RCC 7860 (cell line): ENCODE measurements at regions not wholly inside any gene's neighbourhood (a gene's known extent, or its start where the extent isn't known, plus 50 kb on each side); places are given as distances from the start of the nearest gene placed in this dataset.
"Not testable (repeated sequence)": the region's sequence is repeated elsewhere in the genome, so short reads cannot be mapped to it uniquely, and the experiment has no call there.

Source experiments
- DNase-seq: peaks from one replicate; pipeline ENCODE4 v3.0.0-alpha.2; 2015; ENCODE audit warnings: low spot score
- FAIRE-seq: peaks from 2 replicates; lab custom pipeline; 2012; peaks lifted over from hg19 to GRCh38; lab: Jason Lieb, UNC

DNA sequence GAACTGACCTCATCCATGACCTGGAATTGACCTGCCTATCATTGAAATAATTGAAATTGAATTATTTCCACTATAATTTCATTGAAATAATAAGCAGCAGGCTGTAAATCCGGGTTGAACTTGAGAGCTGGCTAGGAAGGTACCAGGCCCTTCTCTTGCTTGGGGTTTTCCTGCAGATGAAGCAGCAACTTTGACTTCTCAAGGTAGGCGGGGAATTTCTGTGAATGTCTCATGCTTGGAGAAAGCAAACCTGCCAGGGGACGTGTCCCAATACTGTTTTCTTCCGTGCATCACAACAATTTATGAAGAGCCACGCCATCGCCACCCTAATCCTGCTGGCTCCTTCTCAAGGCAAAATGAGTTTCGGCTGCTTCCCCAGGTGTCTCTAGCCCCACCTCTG is 97.5 kb upstream of the XYLT1 start:
- FAIRE-seq (no peak), DNase-seq (no peak)

DNA sequence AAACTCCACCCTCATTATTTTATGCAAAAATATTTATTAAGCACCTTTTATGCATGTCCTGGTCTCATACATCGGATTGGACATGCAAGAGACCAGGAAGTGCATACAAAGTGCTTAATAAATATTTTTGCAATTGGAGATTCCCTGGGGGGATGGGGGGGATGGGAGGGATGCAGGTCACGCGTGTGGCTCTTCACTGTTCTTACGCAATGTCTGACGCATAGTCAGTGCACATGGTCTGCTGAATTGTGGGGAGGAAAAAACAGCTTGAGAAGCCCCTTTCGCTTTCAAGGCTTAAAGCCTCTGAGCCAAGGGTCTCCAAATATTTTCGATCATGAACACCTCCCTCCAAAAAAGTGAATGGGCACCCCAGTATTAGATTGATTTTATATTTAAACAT is 96.7 kb upstream of the XYLT1 start:
- FAIRE-seq (no peak), DNase-seq (no peak)

DNA sequence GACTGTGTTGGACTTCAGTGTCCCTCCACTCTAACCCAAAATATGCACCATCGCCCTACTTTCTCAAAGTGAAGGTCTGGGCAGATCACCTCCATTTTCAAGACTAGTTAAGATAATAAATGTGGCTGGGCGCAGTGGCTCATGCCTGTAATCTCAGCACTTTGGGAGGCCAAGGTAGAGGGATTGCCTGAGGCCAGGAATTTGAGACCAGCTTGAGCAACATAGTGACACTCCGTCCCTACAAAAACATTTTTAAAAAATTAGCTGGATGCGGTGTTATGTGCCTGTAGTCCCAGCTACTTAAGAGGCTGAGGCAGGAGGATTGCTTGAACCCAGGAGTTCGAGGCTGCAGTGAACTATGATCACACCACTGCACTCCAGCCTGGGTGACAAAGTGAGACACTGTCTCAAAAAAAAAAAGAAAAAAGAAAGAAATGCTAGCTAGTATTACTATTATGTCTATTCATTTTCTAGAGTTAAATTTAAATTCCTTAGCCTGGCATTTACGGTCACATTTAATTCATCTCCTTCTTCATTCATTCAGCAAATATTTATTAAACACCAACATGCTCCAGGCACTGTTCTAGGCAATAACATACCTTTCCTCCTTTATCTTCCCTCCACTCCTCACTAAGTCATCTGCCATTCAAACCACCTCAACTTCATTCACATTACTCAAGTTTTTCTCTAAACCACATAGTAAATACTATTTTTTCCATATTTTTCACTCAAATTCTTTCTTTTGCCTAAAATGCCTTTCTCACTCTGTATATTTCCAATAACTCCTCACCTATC is 96.1 kb upstream of the XYLT1 start:
- DNase-seq (no peak), FAIRE-seq (no peak)

GRCh38 chr16:17566075-17566474 is 95.3 kb upstream of the XYLT1 start:
- FAIRE-seq (no peak), DNase-seq (no peak)

DNA sequence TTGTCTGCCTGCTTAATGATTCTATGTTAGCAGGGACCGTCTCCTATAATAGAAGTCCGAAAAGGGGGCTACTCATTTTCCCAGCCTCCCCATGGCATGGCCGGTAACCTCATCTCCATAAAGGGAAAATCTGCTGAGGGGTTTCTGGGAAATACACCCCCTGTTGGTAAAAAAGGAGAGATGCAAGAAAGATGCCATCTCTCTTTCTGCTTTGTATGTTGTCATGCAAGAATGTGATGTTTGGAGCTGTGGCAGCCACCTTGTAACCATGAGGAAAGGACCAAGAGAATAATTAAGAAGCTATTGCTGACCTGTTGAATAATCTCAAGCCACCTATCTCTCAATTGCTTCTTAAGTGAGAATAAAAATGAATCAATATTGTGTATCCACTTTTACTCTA is 94.8 kb upstream of the XYLT1 start:
- FAIRE-seq (no peak), DNase-seq (no peak)

- DNase-seq (no peak), FAIRE-seq (no peak)
These were observed 94.1 kb upstream of the XYLT1 start for GRCh38 chr16:17564856-17565255.

GRCh38 chr16:17563323-17564091 is 92.7 kb upstream of the XYLT1 start:
- no peak for DNase-seq
- FAIRE-seq: no peak

- FAIRE-seq: no peak
- no peak for DNase-seq
These were observed 90.3 kb upstream of the XYLT1 start for GRCh38 chr16:17561056-17561455.

DNA sequence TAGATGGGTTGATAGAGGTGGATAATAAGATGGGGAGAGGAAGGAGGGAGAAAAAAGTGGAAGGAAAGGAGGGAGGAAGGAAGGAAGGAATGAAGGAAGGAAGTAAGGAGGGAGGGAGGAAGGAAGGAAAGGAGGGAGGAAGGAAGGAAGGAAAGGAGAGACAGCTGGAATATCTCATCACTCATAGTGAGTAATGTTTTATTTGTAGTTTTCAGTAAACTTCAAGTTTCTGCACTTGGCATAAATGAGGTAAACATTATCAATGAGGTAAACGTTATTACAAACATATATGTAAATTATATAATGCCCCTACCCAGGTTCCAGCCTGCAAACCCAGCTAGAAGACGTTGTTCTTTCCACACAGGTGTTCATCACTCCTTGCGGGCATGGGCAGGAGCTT is 89.8 kb upstream of the XYLT1 start:
- no peak for FAIRE-seq
- no peak for DNase-seq

GRCh38 chr16:17559394-17559793 is 88.6 kb upstream of the XYLT1 start:
- no peak for FAIRE-seq

GRCh38 chr16:17557949-17558348 is 87.2 kb upstream of the XYLT1 start:
- FAIRE-seq: no peak
- no peak for DNase-seq

More at GRCh38 chr16:17559394-17559793, 88.6 kb upstream of the XYLT1 start:
- DNase-seq: no peak

DNA sequence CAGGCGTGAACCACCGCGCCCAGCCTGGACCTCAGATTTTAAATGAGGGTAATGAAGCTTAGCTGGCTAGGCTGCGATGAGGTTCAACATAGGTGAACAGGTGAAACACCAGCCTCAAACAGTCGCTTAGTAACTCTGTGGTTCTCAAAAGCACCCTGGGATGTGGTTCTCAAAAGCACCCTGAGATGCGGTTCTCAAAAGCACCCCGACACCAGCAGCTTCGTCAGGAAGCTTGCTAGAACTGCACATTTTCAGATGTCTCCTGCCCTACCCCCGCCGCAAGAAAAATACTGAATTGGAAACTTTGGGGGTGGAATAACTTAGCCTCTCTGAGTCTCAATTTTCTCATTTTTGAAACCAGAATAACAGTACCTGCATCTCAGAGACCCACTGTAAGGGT is 86.7 kb upstream of the XYLT1 start:
- no peak for FAIRE-seq

DNA sequence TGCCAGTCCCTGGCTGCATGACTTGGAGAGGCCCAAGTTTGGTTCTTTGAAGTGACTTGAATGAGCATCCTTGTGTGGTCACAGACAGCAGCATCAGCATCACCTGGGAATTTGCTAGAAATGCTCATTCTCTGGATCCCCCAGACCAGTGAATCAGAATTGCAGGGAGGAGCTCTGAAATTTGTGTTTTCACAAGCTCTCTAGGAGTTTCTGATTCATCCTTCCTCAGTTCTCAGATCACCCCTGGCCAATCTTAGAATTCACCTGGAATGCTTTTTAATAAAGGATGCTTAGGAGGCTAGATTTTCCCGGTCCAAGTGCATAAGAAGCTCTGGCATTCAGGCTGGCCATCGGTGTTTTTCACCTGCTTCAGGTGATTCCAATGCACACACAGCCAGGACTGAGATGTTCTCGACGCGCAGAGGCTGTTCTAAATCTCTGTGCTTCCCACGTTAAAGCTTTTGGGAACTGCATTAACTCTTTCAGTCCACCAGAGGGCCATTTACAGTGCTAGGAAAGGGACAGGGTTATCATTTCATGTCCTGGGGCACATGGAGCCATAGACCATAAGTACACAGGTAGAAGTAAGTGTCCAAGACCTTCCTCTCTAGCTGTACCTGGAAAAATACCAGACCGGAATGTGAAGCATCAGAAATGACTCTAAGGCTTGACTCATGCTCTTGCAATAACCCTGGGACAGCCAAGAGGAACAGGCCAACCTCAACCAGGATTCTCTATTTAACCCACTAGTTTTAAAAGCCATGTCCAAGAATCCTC is 85.7 kb upstream of the XYLT1 start:
- DNase-seq (peak; percentile 18), FAIRE-seq (no peak)

More for the DNA sequence above, 86.7 kb upstream of the XYLT1 start:
- DNase-seq: no peak

- DNase-seq: peak; percentile 53
- FAIRE-seq: no peak
These were observed 84.4 kb upstream of the XYLT1 start for GRCh38 chr16:17555176-17555575.

DNA sequence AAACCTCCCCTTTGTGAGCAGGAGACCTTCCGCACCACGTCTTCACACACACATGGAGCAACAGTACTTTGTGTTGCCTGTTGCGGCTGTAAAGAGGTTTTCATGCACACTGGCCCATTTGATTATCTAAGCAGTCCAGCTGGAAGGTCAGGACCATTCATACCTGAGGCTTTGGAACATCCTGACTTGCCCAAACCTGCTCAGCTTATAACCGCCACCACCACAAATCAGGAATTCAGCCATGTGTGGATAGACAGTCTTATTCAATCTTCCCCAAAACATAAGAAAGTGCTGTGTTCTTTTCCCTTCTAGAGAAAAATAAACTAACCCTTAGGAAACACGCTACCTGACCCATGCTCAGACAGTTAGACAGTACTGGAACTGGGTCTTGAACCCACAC is 81.6 kb upstream of the XYLT1 start:
- no peak for DNase-seq
- FAIRE-seq: no peak

DNA sequence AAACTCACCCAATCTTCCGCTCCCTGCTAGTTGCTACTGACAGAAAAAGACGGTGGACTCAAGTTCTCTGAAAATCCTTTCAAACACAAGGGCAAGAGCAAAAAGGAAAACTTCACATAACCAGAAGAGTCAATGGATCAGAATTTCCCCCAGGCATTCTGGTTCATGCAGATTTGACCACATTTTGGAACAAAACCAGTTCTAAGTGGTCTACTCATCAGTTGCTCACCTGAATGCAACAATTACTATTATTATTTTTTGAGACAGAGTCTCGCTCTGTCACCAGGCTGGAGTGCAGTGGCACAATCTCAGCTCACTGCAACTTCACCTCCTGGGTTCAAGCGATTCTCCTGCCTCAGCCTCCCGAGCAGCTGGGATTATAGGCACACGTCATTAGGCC is 80.9 kb upstream of the XYLT1 start:
- DNase-seq, FAIRE-seq: not testable (repeated sequence)

DNA sequence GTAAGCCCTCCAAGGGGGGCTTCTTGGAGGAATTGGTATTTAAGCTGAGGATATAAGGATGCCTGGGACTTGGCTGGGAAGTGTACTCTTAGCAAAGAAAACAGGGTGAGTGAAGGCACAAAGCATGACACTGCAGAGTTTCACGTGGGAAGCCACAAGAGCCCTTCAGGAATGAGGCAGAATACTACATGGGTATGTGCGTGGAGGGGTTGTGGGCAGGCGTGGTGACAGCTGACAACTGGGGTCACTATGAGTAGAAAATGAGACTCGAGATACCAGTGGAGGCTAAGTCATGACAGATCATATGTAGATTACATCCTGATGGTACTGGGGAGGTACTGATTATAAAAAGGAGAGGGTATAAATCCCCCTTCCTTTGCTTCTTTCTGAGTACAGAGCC is 78.1 kb upstream of the XYLT1 start:
- FAIRE-seq: no peak

GRCh38 chr16:17544785-17545184 is 74.0 kb upstream of the XYLT1 start:
- no peak for DNase-seq

More for the DNA sequence above, 78.1 kb upstream of the XYLT1 start:
- DNase-seq: no peak

GRCh38 chr16:17544304-17544703 is 73.5 kb upstream of the XYLT1 start:
- DNase-seq (no peak), FAIRE-seq (no peak)

More at GRCh38 chr16:17544785-17545184, 74.0 kb upstream of the XYLT1 start:
- FAIRE-seq: no peak

GRCh38 chr16:17543073-17543472 is 72.3 kb upstream of the XYLT1 start:
- FAIRE-seq: no peak
- no peak for DNase-seq

GRCh38 chr16:17541324-17541723 is 70.6 kb upstream of the XYLT1 start:
- FAIRE-seq: no peak
- DNase-seq: no peak
